CD14-positive monocyte (primary cell): ENCODE measurements at regions not wholly inside any gene's neighbourhood (a gene's known extent, or its start where the extent isn't known, plus 50 kb on each side); places are given as distances from the start of the nearest gene placed in this dataset.

Source experiments
- DNase-seq, 3 donors: peaks; one replicate each; pipeline ENCODE4 v3.0.0-alpha.2; 2011 to 2022
- H2AFZ ChIP-seq: 2 replicates; pipeline ENCODE4 v1.6.0; 2012; ENCODE audit warnings: mild to moderate bottlenecking, low read depth, low read length, inconsistent platforms; ENCODE audit not compliant: insufficient read depth, poor library complexity, severe bottlenecking
- H3K27ac ChIP-seq, 2 donors: 1 replicate in 1 of 2; 2 replicates in 1 of 2; pipeline ENCODE4 v1.5.1; 2012 to 2013; ENCODE audit warnings: low read length in 2 of 2, control low read depth in 1 of 2, inconsistent platforms in 1 of 2, low read depth in 1 of 2, mild to moderate bottlenecking in 1 of 2
- H3K27me3 ChIP-seq, 2 donors: one replicate each; pipeline versions ENCODE4 v1.6.0 to v1.6.1; 2011 to 2013; ENCODE audit warnings: low read length in 2 of 2; ENCODE audit not compliant: control insufficient read depth in 2 of 2, insufficient read depth in 2 of 2
- H3K36me3 ChIP-seq, 2 donors: replicated peaks in 1 of 2; 1 replicate in 1 of 2; 2 replicates in 1 of 2; pipeline versions ENCODE4 v1.5.1 to v1.6.1; 2012 to 2013; ENCODE audit warnings: low read length in 2 of 2, control low read depth in 1 of 2, inconsistent platforms in 1 of 2, mild to moderate bottlenecking in 1 of 2; ENCODE audit not compliant: insufficient read depth in 2 of 2, control insufficient read depth in 1 of 2
- H3K4me1 ChIP-seq, 2 donors: 1 replicate in 1 of 2; 2 replicates in 1 of 2; pipeline versions ENCODE4 v1.5.1 to v1.6.1; 2012 to 2013; ENCODE audit warnings: low read length in 2 of 2, control low read depth in 1 of 2, inconsistent platforms in 1 of 2, mild to moderate bottlenecking in 1 of 2, moderate library complexity in 1 of 2; ENCODE audit not compliant: insufficient read depth in 2 of 2, control insufficient read depth in 1 of 2
- H3K4me2 ChIP-seq: replicated peaks from 2 replicates; pipeline ENCODE3; 2012; ENCODE audit warnings: low read length, moderate library complexity, mild to moderate bottlenecking; ENCODE audit not compliant: poor library complexity, severe bottlenecking; ENCODE audit errors: extremely low read depth
- H3K4me3 ChIP-seq, 3 experiments: fragments of 200-600 bp in 1 of 3; sonication (generic) in 1 of 3; replicated peaks in 1 of 3; 1 replicate in 2 of 3; 2 replicates in 1 of 3; pipeline ENCODE4 v1.5.1; 2011 to 2013; ENCODE audit warnings: low read length in 3 of 3, mild to moderate bottlenecking in 3 of 3, control low read depth in 2 of 3, low read depth in 2 of 3, inconsistent platforms in 1 of 3, moderate library complexity in 1 of 3
- H3K79me2 ChIP-seq: 2 replicates; pipeline ENCODE4 v1.6.0; 2012; ENCODE audit warnings: mild to moderate bottlenecking, control low read depth, inconsistent platforms, low read length, moderate library complexity; ENCODE audit not compliant: insufficient read depth
- H3K9ac ChIP-seq: 2 replicates; pipeline ENCODE4 v1.6.0; 2017; ENCODE audit warnings: low read length, mild to moderate bottlenecking; ENCODE audit not compliant: insufficient read depth, poor library complexity, severe bottlenecking
- H3K9me3 ChIP-seq, 2 donors: replicated peaks in 1 of 2; 1 replicate in 1 of 2; 2 replicates in 1 of 2; pipeline versions ENCODE4 v1.5.1 to v1.6.1; 2012 to 2013; ENCODE audit warnings: low read length in 2 of 2, control low read depth in 1 of 2; ENCODE audit not compliant: control insufficient read depth in 1 of 2, insufficient read depth in 1 of 2
- H4K20me1 ChIP-seq: 2 replicates; pipeline ENCODE4 v1.6.0; 2012; ENCODE audit warnings: mild to moderate bottlenecking, low read length, control low read depth, moderate library complexity; ENCODE audit not compliant: insufficient read depth
- H3K27ac Mint-ChIP-seq, 7 donors: one replicate each; pipeline ENCODE4 v1.8.0; 2020; ENCODE audit warnings: mild to moderate bottlenecking in 7 of 7, mixed read lengths in 7 of 7, moderate library complexity in 6 of 7, inconsistent platforms in 2 of 7
- H3K27me3 Mint-ChIP-seq, 3 donors: one replicate each; pipeline ENCODE4 v1.8.0; 2021 to 2022; ENCODE audit warnings: low read depth in 3 of 3, mild to moderate bottlenecking in 3 of 3, mixed read lengths in 3 of 3, moderate library complexity in 3 of 3, inconsistent platforms in 1 of 3
- H3K36me3 Mint-ChIP-seq, 2 donors: one replicate each; pipeline ENCODE4 v1.8.0; 2020; ENCODE audit warnings: mixed read lengths in 2 of 2, inconsistent platforms in 1 of 2, mild to moderate bottlenecking in 1 of 2
- H3K4me1 Mint-ChIP-seq: one replicate; pipeline ENCODE4 v1.8.0; 2020; ENCODE audit warnings: mild to moderate bottlenecking, mixed read lengths
- H3K4me3 Mint-ChIP-seq, 2 donors: one replicate each; pipeline ENCODE4 v1.8.0; 2020; ENCODE audit warnings: mild to moderate bottlenecking in 2 of 2, mixed read lengths in 2 of 2, moderate library complexity in 1 of 2
- H3K9me3 Mint-ChIP-seq, 7 donors: one replicate each; pipeline ENCODE4 v1.8.0; 2020 to 2022; ENCODE audit warnings: mixed read lengths in 7 of 7, mild to moderate bottlenecking in 6 of 7, moderate library complexity in 6 of 7, inconsistent platforms in 2 of 7
- CTCF ChIP-seq: fragments of 200-600 bp; IDR thresholded peaks from one replicate; pipeline ENCODE4 v1.8.0; 2022; ENCODE audit warnings: antibody characterized with exemption, mild to moderate bottlenecking
- WGBS: methylation state at CpG from one replicate; pipeline ENCODE4 v1.1.5; 2013; ENCODE audit warnings: missing lambda C conversion rate; ENCODE audit not compliant: insufficient coverage; 5-methylcytosine and 5-hydroxymethylcytosine counted together
- intact Hi-C, 2 donors: fragments of 100-400 bp; cut with micrococcal nuclease; formaldehyde crosslinking; loops; one replicate each; pipeline versions ENCODE4 v1.15.0 to v1.15.1; 2023

GRCh38 chr15:62873203-62873602 lies 169.3 kb upstream of the TPM1 start:
- Histone ChIP-seq H3K4me2 (no peak overlapping the region), H3K4me3 (no peak overlapping the region), H2AFZ (no peak overlapping the region), H3K4me1 (no peaks in the 10 kb centered on the region), H3K36me3 (no peaks in the 10 kb centered on the region), H3K9me3 (no peaks in the 10 kb centered on the region), H3K79me2 (no peaks in the 10 kb centered on the region), H4K20me1 (no peaks in the 10 kb centered on the region), H3K27me3 (no peaks in the 10 kb centered on the region), H3K27ac (no peak overlapping the region), H3K9ac (no peak overlapping the region)
- no peak for DNase-seq
- no peak overlapping the region for H3K4me3 Mint-ChIP-seq
- H3K27me3 Mint-ChIP-seq, result peaks cover 0 to 3% (median 2%) of the 10 kb centered on the region in 3 donors
- H3K4me1 Mint-ChIP-seq, result no peaks in the 10 kb centered on the region
- no peak overlapping the region for H3K27ac Mint-ChIP-seq
- WGBS, result 93% methylated on average over 3 of the region's 5 CpGs
- intact Hi-C loops, result no loop called here
- H3K9me3 Mint-ChIP-seq, result peaks cover 0 to 2% (median under 1%) of the 10 kb centered on the region in 7 donors
- no peaks in the 10 kb centered on the region for H3K36me3 Mint-ChIP-seq
- TF ChIP-seq CTCF, result no peak

- Histone ChIP-seq H3K4me1 (no peaks in the 10 kb centered on the region), H3K79me2 (no peaks in the 10 kb centered on the region), H3K9me3 (no peaks in the 10 kb centered on the region), H3K36me3 (no peaks in the 10 kb centered on the region), H3K27ac (no peak overlapping the region), H3K4me3 (no peak overlapping the region), H4K20me1 (no peaks in the 10 kb centered on the region), H2AFZ (no peak overlapping the region), H3K4me2 (no peak overlapping the region), H3K9ac (no peak overlapping the region), H3K27me3 (no peaks in the 10 kb centered on the region)
- H3K9me3 Mint-ChIP-seq, result peaks cover 0 to 2% (median 1%) of the 10 kb centered on the region in 7 donors
- H3K36me3 Mint-ChIP-seq, result no peaks in the 10 kb centered on the region
- no peak for DNase-seq
- H3K27me3 Mint-ChIP-seq, result peaks cover 0 to 2% (median 0%) of the 10 kb centered on the region in 3 donors
- no peak for TF ChIP-seq CTCF
- no peak overlapping the region for H3K4me3 Mint-ChIP-seq
- intact Hi-C loops, result no loop called here
- no CpG with 5 or more reads among the region's 3 CpGs for WGBS
- H3K27ac Mint-ChIP-seq, result no peak overlapping the region
- no peaks in the 10 kb centered on the region for H3K4me1 Mint-ChIP-seq
Measured at GRCh38 chr15:62874064-62874463, 168.5 kb upstream of the TPM1 start.
